OCI-LY3 (cell line): ENCODE measurements at regions not wholly inside any gene's neighbourhood (a gene's known extent, or its start where the extent isn't known, plus 50 kb on each side); places are given as distances from the start of the nearest gene placed in this dataset.

Experiments
- H2AFZ ChIP-seq: fragments of 200-600, 300-600 bp; shearing (Covaris generic); 2 replicates; pipeline ENCODE4 v1.6.0; 2014; ENCODE audit warnings: antibody characterized with exemption, low read depth, low read length
- H3K27ac ChIP-seq: fragments of 200-600, 300-600 bp; sonication (generic); 2 replicates; pipeline ENCODE4 v1.5.1; 2014; ENCODE audit warnings: mild to moderate bottlenecking, low read length, moderate library complexity, mixed read lengths
- H3K27me3 ChIP-seq: fragments of 200-600, 300-600 bp; sonication (generic); 2 replicates; pipeline ENCODE4 v1.6.1; 2014; ENCODE audit warnings: low read depth, low read length, mixed read lengths
- H3K36me3 ChIP-seq: fragments of 200-600, 300-600 bp; sonication (generic); replicated peaks from 2 replicates; pipeline ENCODE3; 2014; ENCODE audit warnings: low read depth, low read length, mixed read lengths
- H3K4me1 ChIP-seq: fragments of 300-600, 200-600 bp; sonication (generic); 2 replicates; pipeline ENCODE4 v1.6.1; 2014; ENCODE audit warnings: low read length, mixed read lengths
- H3K4me2 ChIP-seq: fragments of 200-600, 300-600 bp; sonication (generic); 2 replicates; pipeline ENCODE4 v1.6.1; 2014; ENCODE audit warnings: low read length, mixed read lengths
- H3K4me3 ChIP-seq: fragments of 300-600, 200-600 bp; sonication (generic); 2 replicates; pipeline ENCODE4 v1.5.1; 2014; ENCODE audit warnings: antibody characterized with exemption, mild to moderate bottlenecking, low read length, moderate library complexity
- H3K79me2 ChIP-seq: fragments of 300-600, 200-600 bp; shearing (Covaris generic); 2 replicates; pipeline ENCODE4 v1.6.1; 2014; ENCODE audit warnings: mild to moderate bottlenecking, low read length, mixed read lengths
- H3K9ac ChIP-seq: fragments of 300-600, 200-600 bp; shearing (Covaris generic); 2 replicates; pipeline ENCODE4 v1.6.0; 2014; ENCODE audit warnings: mild to moderate bottlenecking, low read length, moderate library complexity
- H3K9me3 ChIP-seq: fragments of 200-600, 300-600 bp; shearing (Covaris generic); 2 replicates; pipeline ENCODE4 v1.6.1; 2014; ENCODE audit warnings: low read length, mixed read lengths; ENCODE audit not compliant: insufficient read depth
- H4K20me1 ChIP-seq: fragments of 200-600, 300-600 bp; sonication (generic); 2 replicates; pipeline ENCODE4 v1.6.1; 2016; ENCODE audit warnings: low read length, mixed read lengths; ENCODE audit not compliant: insufficient read depth
- CTCF ChIP-seq: fragments of 200-600, 300-600 bp; sonication (generic); IDR thresholded peaks from 2 replicates; pipeline ENCODE4 v1.5.1; 2014; ENCODE audit warnings: antibody characterized with exemption, low read length, low read depth
- EZH2phosphoT487 ChIP-seq: fragments of 200-600 bp; shearing (Covaris generic); IDR thresholded peaks from 2 replicates; pipeline ENCODE4 v1.6.1; 2018; ENCODE audit warnings: antibody characterized with exemption, mixed run types, low read depth

- no peaks in the 10 kb centered on the region for H3K27me3 ChIP-seq
- no peaks in the 10 kb centered on the region for H3K79me2 ChIP-seq
- no peaks in the 10 kb centered on the region for H3K4me1 ChIP-seq
- H4K20me1 ChIP-seq, result no peaks in the 10 kb centered on the region
- H3K4me2 ChIP-seq, result no peak overlapping the region
- no peak overlapping the region for H2AFZ ChIP-seq
- no peaks in the 10 kb centered on the region for H3K36me3 ChIP-seq
- H3K4me3 ChIP-seq, result no peak overlapping the region
- H3K9ac ChIP-seq, result no peak overlapping the region
- no peak overlapping the region for H3K27ac ChIP-seq
- TF ChIP-seq CTCF (no peak), EZH2phosphoT487 (no peak)
- no peaks in the 10 kb centered on the region for H3K9me3 ChIP-seq
These were observed 237.6 kb downstream of the ZNF536 start for GRCh38 chr19:30609656-30610270.

- no peaks in the 10 kb centered on the region for H3K9me3 ChIP-seq
- H3K9ac ChIP-seq, result no peak overlapping the region
- no peak for TF ChIP-seq CTCF
- no peak for TF ChIP-seq EZH2phosphoT487
- H3K27me3 ChIP-seq, result no peaks in the 10 kb centered on the region
- no peak overlapping the region for H3K27ac ChIP-seq
- H4K20me1 ChIP-seq, result no peaks in the 10 kb centered on the region
- H3K4me1 ChIP-seq, result no peaks in the 10 kb centered on the region
- H3K36me3 ChIP-seq, result no peaks in the 10 kb centered on the region
- no peak overlapping the region for H2AFZ ChIP-seq
- H3K79me2 ChIP-seq, result no peaks in the 10 kb centered on the region
- H3K4me3 ChIP-seq, result no peak overlapping the region
- H3K4me2 ChIP-seq, result no peak overlapping the region
These were observed 236.3 kb downstream of the ZNF536 start for GRCh38 chr19:30608471-30608870.
